ENCODE measurements at regions not wholly inside any gene's neighbourhood (a gene's known extent, or its start where the extent isn't known, plus 50 kb on each side); places are given as distances from the start of the nearest gene placed in this dataset.

- no peak for TF ChIP-seq CTCF (IDR thresholded peaks at IDR 0.05)
- TF ChIP-seq POLR2AphosphoS5 (IDR thresholded peaks at IDR 0.05) = no peak
Measured at GRCh38 chr12:111270239-111270638, 98.7 kb downstream of the PHETA1 start.

Data from breast epithelium (tissue), 3 donors.